ENCODE measurements at regions not wholly inside any gene's neighbourhood (a gene's known extent, or its start where the extent isn't known, plus 50 kb on each side); places are given as distances from the start of the nearest gene placed in this dataset.

- Histone ChIP-seq H3K9me3 (ENCODE audit: control insufficient read depth, insufficient read depth, low read length) (peaks cover 48% of the 10 kb centered on the region), H3K4me1 (ENCODE audit: control insufficient read depth, insufficient read depth, low read length) (no peaks in the 10 kb centered on the region), H3K56ac (ENCODE audit: extremely low read depth, insufficient read depth, low read length) (no peak overlapping the region), H4K91ac (ENCODE audit: insufficient read depth, low read depth, low read length) (no peak overlapping the region), H2AK5ac (ENCODE audit: low read depth, low read length) (no peak overlapping the region), H3K9me1 (ENCODE audit: insufficient read depth, low read length) (no peaks in the 10 kb centered on the region), H4K20me1 (ENCODE audit: insufficient read depth, low read length) (no peaks in the 10 kb centered on the region), H2BK15ac (ENCODE audit: low read depth, low read length) (no peak overlapping the region), H4K5ac (ENCODE audit: low read depth, low read length) (no peak overlapping the region), H3K36me3 (ENCODE audit: control insufficient read depth, insufficient read depth, low read length) (no peaks in the 10 kb centered on the region), H3K27ac (ENCODE audit: insufficient read depth, low read length) (no peak overlapping the region), H2BK120ac (ENCODE audit: low read depth, low read length) (no peak overlapping the region), H3K9ac (ENCODE audit: low read depth, low read length) (no peak overlapping the region), H3K4me2 (ENCODE audit: low read depth, low read length) (no peak overlapping the region), H3K4ac (ENCODE audit: low read depth, low read length) (no peak overlapping the region), H3K23ac (ENCODE audit: low read depth, low read length) (no peak overlapping the region), H3K14ac (replicated peaks; ENCODE audit: low read depth, low read length) (no peak overlapping the region), H2BK20ac (ENCODE audit: low read depth, low read length) (no peak overlapping the region), H3K79me1 (ENCODE audit: low read depth in 1 of 2, low read length in 2 of 2) (no peaks in the 10 kb centered on the region), H2BK5ac (ENCODE audit: low read depth, low read length, poor library complexity, severe bottlenecking) (no peak overlapping the region), H4K8ac (ENCODE audit: low read depth in 2 of 2, low read length in 2 of 2) (no peak overlapping the region), H2AK9ac (replicated peaks; ENCODE audit: low read depth, low read length, poor library complexity) (no peak overlapping the region), H3K4me3 (ENCODE audit: insufficient read depth, low read depth, low read length) (no peak overlapping the region), H3K18ac (ENCODE audit: low read depth, low read length) (no peak overlapping the region), H2AFZ (replicated peaks; ENCODE audit: low read length, poor library complexity) (no peak overlapping the region), H3K27me3 (ENCODE audit: control insufficient read depth, insufficient read depth, low read length) (no peaks in the 10 kb centered on the region)
- dilution Hi-C loops (cut with HindIII; ENCODE audit: low sequenced_read_pairs, unreplicated experiment), result no loop called here
- DNase-seq (no peak), ATAC-seq (ENCODE audit: low read depth) (no peak)
- in situ Hi-C loops (cut with MboI; ENCODE audit: low sequenced_read_pairs), result no loop called here
- POLR2A ChIA-PET (ENCODE audit: unreplicated experiment), result no interaction called here
- intact Hi-C loops (cut with micrococcal nuclease), result no loop called here
- BruUV-seq (replicated peaks), result no TSS peak
- TF ChIP-seq CHD1 (IDR thresholded peaks at IDR 0.05; ENCODE audit: low read depth, low read length) (no peak), NFE2L2 (IDR thresholded peaks at IDR 0.05; ENCODE audit: low read depth, low read length) (no peak), POLR2A (IDR thresholded peaks at IDR 0.05; ENCODE audit: low read depth, low read length) (no peak), FOS (IDR thresholded peaks at IDR 0.05; ENCODE audit: low read depth, low read length) (no peak), CEBPB (IDR thresholded peaks at IDR 0.05; ENCODE audit: low read depth, low read length) (no peak), CTCF (conservative IDR thresholded peaks at IDR 0.05; ENCODE audit: low read depth, low read length) (no peak), RCOR1 (IDR thresholded peaks at IDR 0.05; ENCODE audit: insufficient replicate concordance, low read length) (no peak), RAD21 (IDR thresholded peaks at IDR 0.05; ENCODE audit: low read length) (no peak), ELK1 (IDR thresholded peaks at IDR 0.05; ENCODE audit: borderline replicate concordance, low read depth, low read length) (no peak), RFX5 (IDR thresholded peaks at IDR 0.05; ENCODE audit: low read depth, low read length) (no peak), USF2 (IDR thresholded peaks at IDR 0.05; ENCODE audit: low read depth, low read length) (no peak), MAZ (IDR thresholded peaks at IDR 0.05; ENCODE audit: borderline replicate concordance, low read depth, low read length) (no peak), BHLHE40 (IDR thresholded peaks at IDR 0.05; ENCODE audit: low read depth, low read length) (no peak), MXI1 (IDR thresholded peaks at IDR 0.05; ENCODE audit: borderline replicate concordance, low read depth, low read length) (no peak), MAFK (IDR thresholded peaks at IDR 0.05; ENCODE audit: low read depth, low read length) (no peak)
- CTCF ChIA-PET, result no interaction called here
- WGBS, 2 experiments (ENCODE audit: extremely low coverage in 2 of 2, insufficient read length in 1 of 2), result 80% methylated on average over 2 of the region's 15 CpGs; no CpG with 5 or more reads in 1 of the 2 experiments
Observed at GRCh38 chr22:49284931-49285330, 542.7 kb downstream of the BRD1 start.

All from IMR-90 (cell line).